B cell (primary cell): ENCODE measurements at regions not wholly inside any gene's neighbourhood (a gene's known extent, or its start where the extent isn't known, plus 50 kb on each side); places are given as distances from the start of the nearest gene placed in this dataset.

Experiments
- ATAC-seq: fragments of 200-7000 bp; cut with Tn5 transposase; one replicate; pipeline ENCODE4 v1.10.0; 2021; ENCODE audit warnings: low read depth, mild to moderate bottlenecking, moderate number of reproducible peaks, moderate library complexity
- CTCF ChIA-PET: fragments of 350-600 bp; sonication (Branson Sonifier 250); formaldehyde crosslinking; loops from one replicate; lab custom pipeline; 2021; ENCODE audit warnings: antibody characterized with exemption, inconsistent platforms; lab: Charles Lee
- POLR2A ChIA-PET: fragments of 350-600 bp; sonication (Branson Sonifier 250); formaldehyde crosslinking; loops from one replicate; lab custom pipeline; 2021; ENCODE audit warnings: antibody characterized with exemption; lab: Charles Lee
- DNase-seq: peaks from one replicate; pipeline ENCODE4 v3.0.0; 2013
- H2AFZ ChIP-seq: 2 replicates; pipeline ENCODE4 v1.6.1; 2012; ENCODE audit warnings: mild to moderate bottlenecking, low read depth, low read length; ENCODE audit not compliant: insufficient read depth, poor library complexity, severe bottlenecking
- H3K27ac ChIP-seq, 2 donors: 1 replicate in 1 of 2; 2 replicates in 1 of 2; pipeline ENCODE4 v1.5.1; 2012 to 2013; ENCODE audit warnings: low read length in 2 of 2, mild to moderate bottlenecking in 2 of 2, moderate library complexity in 1 of 2
- H3K27me3 ChIP-seq, 4 experiments: fragments of 200-600 bp in 1 of 4; sonication (generic) in 1 of 4; replicated peaks in 1 of 4; 1 replicate in 2 of 4; 2 replicates in 2 of 4; pipeline versions ENCODE4 v1.6.1 to v1.7.0; 2013 to 2016; ENCODE audit warnings: low read length in 3 of 4, mild to moderate bottlenecking in 2 of 4, mixed read lengths in 1 of 4, moderate library complexity in 1 of 4; ENCODE audit not compliant: insufficient read depth in 4 of 4, control insufficient read depth in 3 of 4; ENCODE audit errors: control extremely low read depth in 1 of 4
- H3K36me3 ChIP-seq, 2 experiments: replicated peaks in 1 of 2; 1 replicate in 1 of 2; 2 replicates in 1 of 2; pipeline versions ENCODE4 v1.6.1 to v1.7.1; 2013; ENCODE audit warnings: low read length in 1 of 2; ENCODE audit not compliant: insufficient read depth in 2 of 2, control insufficient read depth in 1 of 2; ENCODE audit errors: control extremely low read depth in 1 of 2, extremely low read depth in 1 of 2
- H3K4me1 ChIP-seq, 2 donors: fragments of 200-600 bp in 1 of 2; sonication (generic) in 1 of 2; 1 replicate in 1 of 2; 2 replicates in 1 of 2; pipeline versions ENCODE4 v1.5.1 to v1.6.1; 2013 to 2017; ENCODE audit warnings: low read length in 2 of 2; ENCODE audit not compliant: control insufficient read depth in 2 of 2, insufficient read depth in 2 of 2
- H3K4me2 ChIP-seq: replicated peaks from 2 replicates; pipeline ENCODE3; 2012; ENCODE audit warnings: mild to moderate bottlenecking, low read depth, low read length; ENCODE audit not compliant: poor library complexity, severe bottlenecking
- H3K4me3 ChIP-seq, 5 experiments: fragments of 200-600 bp in 1 of 5; sonication (generic) in 1 of 5; 1 replicate in 3 of 5; 2 replicates in 2 of 5; pipeline versions ENCODE4 v1.5.1 to v1.7.0; 2011 to 2016; ENCODE audit warnings: low read length in 4 of 5, mild to moderate bottlenecking in 4 of 5, low read depth in 2 of 5, control low read depth in 1 of 5, moderate library complexity in 1 of 5; ENCODE audit not compliant: insufficient read depth in 1 of 5; ENCODE audit errors: control extremely low read depth in 1 of 5, extremely low read depth in 1 of 5
- H3K79me2 ChIP-seq: fragments of 200-600 bp; sonication (generic); one replicate; pipeline ENCODE4 v1.6.0; 2016; ENCODE audit warnings: low read length; ENCODE audit not compliant: control insufficient read depth, insufficient read depth
- H3K9ac ChIP-seq: fragments of 200-600 bp; sonication (generic); 2 replicates; pipeline ENCODE4 v1.6.1; 2017; ENCODE audit warnings: mild to moderate bottlenecking, low read length, moderate library complexity
- H3K9me3 ChIP-seq, 3 donors: one replicate each; pipeline versions ENCODE4 v1.6.1 to v1.7.1; 2013; ENCODE audit warnings: low read length in 2 of 3; ENCODE audit not compliant: control insufficient read depth in 2 of 3, insufficient read depth in 1 of 3; ENCODE audit errors: control extremely low read depth in 1 of 3
- H4K20me1 ChIP-seq: 2 replicates; pipeline ENCODE4 v1.6.0; 2012; ENCODE audit warnings: mild to moderate bottlenecking, low read length; ENCODE audit not compliant: insufficient read depth, control insufficient read depth, poor library complexity, severe bottlenecking
- H3K27ac Mint-ChIP-seq: one replicate; pipeline ENCODE4 v1.8.0; 2021; ENCODE audit warnings: mixed read lengths
- H3K27me3 Mint-ChIP-seq: one replicate; pipeline ENCODE4 v1.8.0; 2021; ENCODE audit warnings: mixed read lengths
- H3K4me1 Mint-ChIP-seq: one replicate; pipeline ENCODE4 v1.8.0; 2021; ENCODE audit warnings: mixed read lengths
- H3K4me3 Mint-ChIP-seq: one replicate; pipeline ENCODE4 v1.8.0; 2021; ENCODE audit warnings: mixed read lengths
- H3K9me3 Mint-ChIP-seq: one replicate; pipeline ENCODE4 v1.8.0; 2022; ENCODE audit warnings: mixed read lengths; ENCODE audit not compliant: insufficient read depth
- CTCF ChIP-seq: fragments of 200-600 bp; IDR thresholded peaks from one replicate; pipeline ENCODE4 v1.8.0; 2022; ENCODE audit warnings: antibody characterized with exemption, mild to moderate bottlenecking
- EZH2 ChIP-seq: IDR thresholded peaks from 2 replicates; pipeline ENCODE4 v1.6.1; 2012; ENCODE audit warnings: borderline replicate concordance, low read depth, mild to moderate bottlenecking, moderate library complexity, low read length; ENCODE audit not compliant: insufficient read depth, poor library complexity, severe bottlenecking
- WGBS: methylation state at CpG from one replicate; pipeline ENCODE4 v1.1.5; 2013; ENCODE audit warnings: missing lambda C conversion rate; ENCODE audit not compliant: insufficient coverage; 5-methylcytosine and 5-hydroxymethylcytosine counted together
- intact Hi-C: fragments of 100-400 bp; cut with micrococcal nuclease; formaldehyde crosslinking; loops from one replicate; pipeline ENCODE4 v1.10.0; 2022

- Mint-ChIP-seq H3K9me3 (no peaks in the 10 kb centered on the region), H3K27me3 (no peaks in the 10 kb centered on the region), H3K27ac (no peak overlapping the region), H3K4me1 (no peaks in the 10 kb centered on the region), H3K4me3 (no peak overlapping the region)
- no peak for TF ChIP-seq CTCF
- no peak for TF ChIP-seq EZH2
- ATAC-seq (no peak), DNase-seq (no peak)
- H3K9ac ChIP-seq = no peak overlapping the region
- H3K9me3 ChIP-seq = no peaks in the 10 kb centered on the region
- intact Hi-C loops = no loop called here
- no peaks in the 10 kb centered on the region for H3K4me1 ChIP-seq
- H3K4me3 ChIP-seq = no peak overlapping the region
- no peak overlapping the region for H3K4me2 ChIP-seq
- H3K36me3 ChIP-seq = no peaks in the 10 kb centered on the region
- CTCF ChIA-PET = no interaction called here
- H4K20me1 ChIP-seq = no peaks in the 10 kb centered on the region
- no peaks in the 10 kb centered on the region for H3K27me3 ChIP-seq
- no peaks in the 10 kb centered on the region for H3K79me2 ChIP-seq
- POLR2A ChIA-PET = no interaction called here
- no peak overlapping the region for H3K27ac ChIP-seq
- no peak overlapping the region for H2AFZ ChIP-seq
- 83% methylated on average over 3 of the region's 3 CpGs for WGBS
Measured at GRCh38 chr1:60813071-60813470, 269.3 kb upstream of the NFIA start.

DNA sequence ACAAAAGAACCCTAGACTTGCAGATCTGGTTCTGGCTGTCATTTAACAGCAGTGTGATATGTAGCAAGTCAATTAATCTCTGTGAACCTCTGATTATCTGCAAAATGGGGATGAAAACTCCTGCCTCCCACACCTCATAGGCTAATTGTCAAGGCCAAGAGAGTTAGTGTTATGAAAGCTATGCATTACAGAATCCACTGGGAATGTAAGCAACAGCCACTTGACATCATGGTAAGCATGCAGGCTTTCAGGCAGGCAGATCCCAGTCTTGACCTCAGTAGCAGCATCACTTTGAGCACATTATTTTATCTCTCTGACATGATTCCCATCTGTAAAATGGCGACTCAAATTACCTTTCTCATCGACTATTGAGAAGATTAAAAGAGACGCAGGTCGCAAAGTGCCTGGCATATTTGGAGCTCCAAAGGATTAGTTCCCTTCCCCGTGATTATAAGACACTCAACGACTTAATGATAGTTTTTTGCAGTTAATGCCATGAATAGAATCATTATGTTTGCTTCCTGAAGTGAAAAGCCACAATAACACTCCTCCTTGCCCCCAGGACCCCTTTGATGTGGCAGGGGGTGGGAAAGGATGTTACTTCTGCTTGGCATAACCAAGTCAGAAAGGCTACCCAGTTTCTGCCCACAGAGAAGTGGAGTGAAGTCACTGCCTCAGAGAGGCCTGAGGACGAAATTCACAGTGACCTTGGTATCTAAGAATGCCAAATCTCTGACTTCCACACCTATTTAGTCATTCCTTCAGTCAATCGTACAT lies 273.0 kb upstream of the NFIA start:
- H3K9me3 Mint-ChIP-seq = peaks cover 8% of the 10 kb centered on the region

More for the DNA sequence above, 273.0 kb upstream of the NFIA start:
- no peak overlapping the region for H3K9ac ChIP-seq
- H3K27me3 Mint-ChIP-seq = no peaks in the 10 kb centered on the region
- no peak overlapping the region for H3K27ac Mint-ChIP-seq
- intact Hi-C loops = no loop called here
- no peak overlapping the region for H3K27ac ChIP-seq
- no peaks in the 10 kb centered on the region for H3K27me3 ChIP-seq
- H3K4me1 ChIP-seq = no peaks in the 10 kb centered on the region
- POLR2A ChIA-PET = no interaction called here
- DNase-seq (no peak), ATAC-seq (no peak)
- peaks cover 0 to 11% (median 2%) of the 10 kb centered on the region in 3 donors for H3K9me3 ChIP-seq
- no peak overlapping the region for H3K4me3 ChIP-seq
- CTCF ChIA-PET = no interaction called here
- no peaks in the 10 kb centered on the region for H3K4me1 Mint-ChIP-seq
- TF ChIP-seq EZH2 (no peak), CTCF (no peak)
- no peak overlapping the region for H2AFZ ChIP-seq
- H3K4me2 ChIP-seq = no peak overlapping the region
- no peaks in the 10 kb centered on the region for H4K20me1 ChIP-seq
- H3K4me3 Mint-ChIP-seq = no peak overlapping the region
- no peaks in the 10 kb centered on the region for H3K36me3 ChIP-seq
- no peaks in the 10 kb centered on the region for H3K79me2 ChIP-seq
- WGBS = 100% methylated on average over 4 of the region's 8 CpGs
